ENCODE measurements at regions not wholly inside any gene's neighbourhood (a gene's known extent, or its start where the extent isn't known, plus 50 kb on each side); places are given as distances from the start of the nearest gene placed in this dataset.

DNA sequence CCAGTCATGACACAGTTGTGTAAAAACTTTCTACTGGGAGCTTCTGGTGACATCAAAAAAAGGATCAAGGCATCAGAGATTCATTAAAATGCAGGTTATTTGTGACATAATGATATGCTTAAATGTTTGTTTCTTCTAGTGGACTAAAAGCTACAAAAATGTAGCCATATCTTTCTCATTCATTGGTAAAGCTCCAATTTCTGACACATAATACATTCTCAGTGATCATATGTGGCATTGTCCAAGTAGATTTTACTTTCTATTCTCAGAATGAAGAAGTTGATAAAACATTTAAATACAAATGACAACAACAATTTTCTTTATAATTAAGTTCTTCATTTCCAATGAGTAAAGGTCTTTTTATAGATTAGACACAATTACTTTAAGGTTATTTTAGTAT is 71.0 kb upstream of the ARHGEF26 start:
- Histone ChIP-seq H3K27me3 (ENCODE audit: control insufficient read depth in 1 of 2, insufficient read depth in 2 of 2, low read length in 2 of 2) (no peaks in the 10 kb centered on the region), H3K4me3 (ENCODE audit: low read length) (no peak overlapping the region), H3K27ac (ENCODE audit: low read depth in 1 of 2, low read length in 2 of 2) (no peak overlapping the region), H3K4me1 (ENCODE audit: insufficient read depth, low read length) (no peaks in the 10 kb centered on the region), H3K9me3 (ENCODE audit: control insufficient read depth in 1 of 2, insufficient read depth in 1 of 2, low read length in 2 of 2) (no peaks in the 10 kb centered on the region), H3K36me3 (ENCODE audit: insufficient read depth, low read length) (no peaks in the 10 kb centered on the region)
- ATAC-seq (ENCODE audit: poor library complexity) (no peak), DNase-seq (no peak)
- Mint-ChIP-seq H3K4me1 (ENCODE audit: low read depth) (no peaks in the 10 kb centered on the region), H3K4me3 (no peak overlapping the region), H3K27ac (no peak overlapping the region), H3K27me3 (peaks cover 30% of the 10 kb centered on the region), H3K9me3 (no peaks in the 10 kb centered on the region), H3K36me3 (ENCODE audit: low read depth) (no peaks in the 10 kb centered on the region)
- intact Hi-C loops (cut with DNase I, micrococcal nuclease): no loop called here
- CTCF ChIA-PET: no interaction called here
- TF ChIP-seq, protein P1, sequence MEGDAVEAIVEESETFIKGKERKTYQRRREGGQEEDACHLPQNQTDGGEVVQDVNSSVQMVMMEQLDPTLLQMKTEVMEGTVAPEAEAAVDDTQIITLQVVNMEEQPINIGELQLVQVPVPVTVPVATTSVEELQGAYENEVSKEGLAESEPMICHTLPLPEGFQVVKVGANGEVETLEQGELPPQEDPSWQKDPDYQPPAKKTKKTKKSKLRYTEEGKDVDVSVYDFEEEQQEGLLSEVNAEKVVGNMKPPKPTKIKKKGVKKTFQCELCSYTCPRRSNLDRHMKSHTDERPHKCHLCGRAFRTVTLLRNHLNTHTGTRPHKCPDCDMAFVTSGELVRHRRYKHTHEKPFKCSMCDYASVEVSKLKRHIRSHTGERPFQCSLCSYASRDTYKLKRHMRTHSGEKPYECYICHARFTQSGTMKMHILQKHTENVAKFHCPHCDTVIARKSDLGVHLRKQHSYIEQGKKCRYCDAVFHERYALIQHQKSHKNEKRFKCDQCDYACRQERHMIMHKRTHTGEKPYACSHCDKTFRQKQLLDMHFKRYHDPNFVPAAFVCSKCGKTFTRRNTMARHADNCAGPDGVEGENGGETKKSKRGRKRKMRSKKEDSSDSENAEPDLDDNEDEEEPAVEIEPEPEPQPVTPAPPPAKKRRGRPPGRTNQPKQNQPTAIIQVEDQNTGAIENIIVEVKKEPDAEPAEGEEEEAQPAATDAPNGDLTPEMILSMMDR (IDR thresholded peaks at IDR 0.05): no peak
- POLR2A ChIA-PET: no interaction called here

DNA sequence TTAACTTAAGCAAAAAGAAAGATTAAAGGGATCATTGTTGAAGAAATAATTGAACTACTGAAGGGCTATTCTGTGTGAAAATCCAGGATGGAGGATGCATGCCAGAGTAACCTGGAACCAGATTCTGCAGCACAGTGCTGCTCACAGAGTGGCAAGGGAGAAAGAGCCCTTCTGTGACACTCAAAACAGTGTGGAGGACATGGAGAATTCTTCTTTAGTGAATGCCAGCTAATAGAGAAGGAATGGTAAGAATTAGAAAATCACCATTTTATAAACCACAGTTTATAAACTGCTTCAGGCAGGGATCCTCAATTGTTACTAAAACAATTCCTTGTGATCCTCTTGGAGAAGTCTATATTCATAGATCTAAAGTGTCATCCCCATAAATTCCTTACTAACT is 70.4 kb upstream of the ARHGEF26 start:
- Histone ChIP-seq H3K27me3 (ENCODE audit: control insufficient read depth in 1 of 2, insufficient read depth in 2 of 2, low read length in 2 of 2) (no peaks in the 10 kb centered on the region), H3K36me3 (ENCODE audit: insufficient read depth, low read length) (no peaks in the 10 kb centered on the region), H3K4me3 (ENCODE audit: low read length) (no peak overlapping the region), H3K27ac (ENCODE audit: low read depth in 1 of 2, low read length in 2 of 2) (no peak overlapping the region), H3K9me3 (ENCODE audit: control insufficient read depth in 1 of 2, insufficient read depth in 1 of 2, low read length in 2 of 2) (no peaks in the 10 kb centered on the region), H3K4me1 (ENCODE audit: insufficient read depth, low read length) (no peaks in the 10 kb centered on the region)
- no peaks in the 10 kb centered on the region for H3K9me3 Mint-ChIP-seq
- no peaks in the 10 kb centered on the region for H3K4me1 Mint-ChIP-seq (ENCODE audit: low read depth)
- H3K27me3 Mint-ChIP-seq: peaks cover 27% of the 10 kb centered on the region
- TF ChIP-seq, protein P1 (IDR thresholded peaks at IDR 0.05): no peak
- ChIA-PET POLR2A (no interaction called here), CTCF (no interaction called here)
- intact Hi-C loops (cut with DNase I, micrococcal nuclease): no loop called here
- no peak overlapping the region for H3K4me3 Mint-ChIP-seq
- ATAC-seq (ENCODE audit: poor library complexity) (no peak), DNase-seq (no peak)
- no peak overlapping the region for H3K27ac Mint-ChIP-seq
- H3K36me3 Mint-ChIP-seq (ENCODE audit: low read depth): no peaks in the 10 kb centered on the region

DNA sequence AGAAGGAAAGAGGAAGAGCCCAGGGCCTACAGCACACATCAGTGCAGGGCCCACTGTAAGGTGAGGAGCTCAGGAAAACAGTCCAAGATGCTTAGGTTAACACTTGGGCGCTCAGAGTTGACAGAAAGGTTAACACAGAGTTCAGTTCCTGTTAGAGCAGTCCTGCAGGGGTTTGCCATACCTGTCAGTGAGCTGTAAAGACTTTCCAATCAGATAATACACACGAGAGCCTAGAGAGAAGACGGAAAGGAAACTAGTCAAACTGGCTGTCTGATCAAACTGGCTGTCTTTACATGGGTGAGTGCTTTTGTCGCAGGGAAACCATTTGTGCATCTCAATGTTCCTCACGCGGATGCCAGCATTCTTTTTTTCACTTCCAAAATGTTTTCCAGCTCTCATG is 61.4 kb upstream of the ARHGEF26 start:
- Histone ChIP-seq H3K9me3 (ENCODE audit: control insufficient read depth in 1 of 2, insufficient read depth in 1 of 2, low read length in 2 of 2) (no peaks in the 10 kb centered on the region), H3K4me3 (ENCODE audit: low read length) (no peak overlapping the region), H3K27ac (ENCODE audit: low read depth in 1 of 2, low read length in 2 of 2) (no peak overlapping the region), H3K4me1 (ENCODE audit: insufficient read depth, low read length) (no peaks in the 10 kb centered on the region), H3K27me3 (ENCODE audit: control insufficient read depth in 1 of 2, insufficient read depth in 2 of 2, low read length in 2 of 2) (no peaks in the 10 kb centered on the region), H3K36me3 (ENCODE audit: insufficient read depth, low read length) (no peaks in the 10 kb centered on the region)
- DNase-seq (no peak), ATAC-seq (ENCODE audit: poor library complexity) (no peak)
- Mint-ChIP-seq H3K36me3 (ENCODE audit: low read depth) (no peaks in the 10 kb centered on the region), H3K9me3 (no peaks in the 10 kb centered on the region), H3K27me3 (no peaks in the 10 kb centered on the region), H3K4me1 (ENCODE audit: low read depth) (no peaks in the 10 kb centered on the region), H3K27ac (no peak overlapping the region), H3K4me3 (no peak overlapping the region)
- TF ChIP-seq, protein P1 (IDR thresholded peaks at IDR 0.05): no peak
- intact Hi-C loops (cut with DNase I, micrococcal nuclease): no loop called here
- CTCF ChIA-PET: no interaction called here
- POLR2A ChIA-PET: no interaction called here
